NCI-H748 treated with DMSO at 0.1 percent for 48 hours (cell line): ENCODE measurements at regions not wholly inside any gene's neighbourhood (a gene's known extent, or its start where the extent isn't known, plus 50 kb on each side); places are given as distances from the start of the nearest gene placed in this dataset.
A peak's percentile ranks its signal among the peaks of the same experiment; 100 is the strongest.

Source experiments
- DNase-seq: peaks from one replicate; lab custom pipeline; 2025; lab: John Stamatoyannopoulos, UW

GRCh38 chr4:66023061-66023460 lies 352.8 kb upstream of the EPHA5 start:
- no peak for DNase-seq

GRCh38 chr4:66017671-66018070 lies 347.4 kb upstream of the EPHA5 start:
- DNase-seq: no peak

GRCh38 chr4:66016240-66016639 lies 346.0 kb upstream of the EPHA5 start:
- DNase-seq: no peak

GRCh38 chr4:66014146-66014765 lies 344.0 kb upstream of the EPHA5 start:
- DNase-seq: no peak

GRCh38 chr4:66000510-66001117 lies 330.3 kb upstream of the EPHA5 start:
- no peak for DNase-seq

- DNase-seq: peak; percentile 26
Observed at GRCh38 chr4:65999518-65999871, 329.2 kb upstream of the EPHA5 start.

GRCh38 chr4:65998807-65999517 lies 328.7 kb upstream of the EPHA5 start:
- DNase-seq: peak; percentile 26

GRCh38 chr4:65983061-65983460 lies 312.8 kb upstream of the EPHA5 start:
- no peak for DNase-seq

- no peak for DNase-seq
Observed at GRCh38 chr4:65976287-65976686, 306.0 kb upstream of the EPHA5 start.

GRCh38 chr4:65973186-65973585 lies 302.9 kb upstream of the EPHA5 start:
- no peak for DNase-seq

GRCh38 chr4:65971686-65972085 lies 301.4 kb upstream of the EPHA5 start:
- no peak for DNase-seq

GRCh38 chr4:65968831-65969558 lies 298.7 kb upstream of the EPHA5 start:
- DNase-seq: no peak

- no peak for DNase-seq
Observed at GRCh38 chr4:65960751-65961150, 290.5 kb upstream of the EPHA5 start.

- DNase-seq: no peak
Observed at GRCh38 chr4:65954416-65954815, 284.1 kb upstream of the EPHA5 start.

GRCh38 chr4:65951177-65951576 lies 280.9 kb upstream of the EPHA5 start:
- no peak for DNase-seq

- no peak for DNase-seq
Observed at GRCh38 chr4:65943076-65943475, 272.8 kb upstream of the EPHA5 start.

GRCh38 chr4:65924843-65925242 lies 254.6 kb upstream of the EPHA5 start:
- DNase-seq: no peak

GRCh38 chr4:65923616-65924015 lies 253.3 kb upstream of the EPHA5 start:
- DNase-seq: no peak

- DNase-seq: no peak
Observed at GRCh38 chr4:65921180-65921579, 250.9 kb upstream of the EPHA5 start.

- no peak for DNase-seq
Observed at GRCh38 chr4:65918872-65919271, 248.6 kb upstream of the EPHA5 start.

GRCh38 chr4:65918212-65918611 lies 247.9 kb upstream of the EPHA5 start:
- no peak for DNase-seq

- no peak for DNase-seq
Observed at GRCh38 chr4:65917486-65917885, 247.2 kb upstream of the EPHA5 start.

GRCh38 chr4:65911720-65912119 lies 241.4 kb upstream of the EPHA5 start:
- DNase-seq: no peak
